ENCODE measurements at regions not wholly inside any gene's neighbourhood (a gene's known extent, or its start where the extent isn't known, plus 50 kb on each side); places are given as distances from the start of the nearest gene placed in this dataset.

GRCh38 chr2:53460347-53460746, 307.3 kb upstream of the CHAC2 start:
- CTCF ChIA-PET = no interaction called here
- no peak for FAIRE-seq
- in situ Hi-C loops (cut with MboI) = no loop called here
- TF ChIP-seq RFX5 (IDR thresholded peaks at IDR 0.05; ENCODE audit: low read depth, low read length) (no peak), PRDM15 (CRISPR knock-in tag; IDR thresholded peaks at IDR 0.05) (no peak)
- no peak overlapping the region for H3K9ac ChIP-seq (ENCODE audit: control insufficient read depth, insufficient read depth, low read length)
- no TSS peak for BruUV-seq (replicated peaks)
- no peak for DNase-seq (ENCODE audit: low read depth, low spot score)
- SMC1A ChIA-PET (ENCODE audit: uncharacterized antibody, unreplicated experiment) = interaction anchor here (1.2 kb wide), 1 partner anchor 8 kb away, joined by 3 read pairs; no protein-coding TSS in a partner anchor
- H3K36me3 ChIP-seq (ENCODE audit: control insufficient read depth in 2 of 2, insufficient read depth in 2 of 2, low read length in 1 of 2) = no peaks in the 10 kb centered on the region
- H3K4me1 ChIP-seq (ENCODE audit: control insufficient read depth, insufficient read depth, low read length) = no peaks in the 10 kb centered on the region
- no peaks in the 10 kb centered on the region for H3K27me3 ChIP-seq (replicated peaks in 1 of 2; ENCODE audit: control insufficient read depth in 2 of 2, insufficient read depth in 2 of 2, low read length in 1 of 2)
- intact Hi-C loops (cut with micrococcal nuclease; ENCODE audit: unreplicated experiment) = no loop called here
- no peaks in the 10 kb centered on the region for H3K9me3 ChIP-seq (replicated peaks; ENCODE audit: control insufficient read depth, insufficient read depth, low read length)
- H3K79me2 ChIP-seq (ENCODE audit: control insufficient read depth, insufficient read depth, low read length) = no peaks in the 10 kb centered on the region
- POLR2A ChIA-PET = no interaction called here
- RAD21 ChIA-PET (ENCODE audit: unreplicated experiment) = no interaction called here
- H2AFZ ChIP-seq (ENCODE audit: control insufficient read depth, low read depth, low read length) = no peak overlapping the region
- H4K20me1 ChIP-seq (ENCODE audit: control insufficient read depth, insufficient read depth) = no peaks in the 10 kb centered on the region
- no peak overlapping the region for H3K4me2 ChIP-seq (ENCODE audit: control insufficient read depth, insufficient read depth)
- ATAC-seq = no peak
- H3K27ac ChIP-seq (ENCODE audit: control insufficient read depth, insufficient read depth) = no peak overlapping the region
- H3K4me3 ChIP-seq = no peak overlapping the region
- 25% methylated on average over 1 of the region's 1 CpG for WGBS (ENCODE audit: insufficient coverage, insufficient replicate concordance, low lambda C conversion rate, missing lambda C conversion rate)

- no peaks in the 10 kb centered on the region for H3K27me3 ChIP-seq (replicated peaks in 1 of 2; ENCODE audit: control insufficient read depth in 2 of 2, insufficient read depth in 2 of 2, low read length in 1 of 2)
- no peaks in the 10 kb centered on the region for H3K36me3 ChIP-seq (ENCODE audit: control insufficient read depth in 2 of 2, insufficient read depth in 2 of 2, low read length in 1 of 2)
- ChIA-PET SMC1A (ENCODE audit: uncharacterized antibody, unreplicated experiment) (no interaction called here), POLR2A (no interaction called here), RAD21 (ENCODE audit: unreplicated experiment) (no interaction called here), CTCF (no interaction called here)
- H3K79me2 ChIP-seq (ENCODE audit: control insufficient read depth, insufficient read depth, low read length) = no peaks in the 10 kb centered on the region
- ATAC-seq (no peak), DNase-seq (ENCODE audit: low read depth, low spot score) (no peak), FAIRE-seq (no peak)
- no TSS peak for BruUV-seq (replicated peaks)
- no peak overlapping the region for H3K4me2 ChIP-seq (ENCODE audit: control insufficient read depth, insufficient read depth)
- no peak overlapping the region for H2AFZ ChIP-seq (ENCODE audit: control insufficient read depth, low read depth, low read length)
- no peaks in the 10 kb centered on the region for H3K4me1 ChIP-seq (ENCODE audit: control insufficient read depth, insufficient read depth, low read length)
- intact Hi-C loops (cut with micrococcal nuclease; ENCODE audit: unreplicated experiment) (no loop called here), in situ Hi-C loops (cut with MboI) (no loop called here)
- no peak overlapping the region for H3K27ac ChIP-seq (ENCODE audit: control insufficient read depth, insufficient read depth)
- no peak overlapping the region for H3K9ac ChIP-seq (ENCODE audit: control insufficient read depth, insufficient read depth, low read length)
- H3K9me3 ChIP-seq (replicated peaks; ENCODE audit: control insufficient read depth, insufficient read depth, low read length) = no peaks in the 10 kb centered on the region
- 57% methylated on average over 6 of the region's 6 CpGs for WGBS (ENCODE audit: insufficient coverage, insufficient replicate concordance, low lambda C conversion rate, missing lambda C conversion rate)
- TF ChIP-seq EGR1 (IDR thresholded peaks at IDR 0.05; ENCODE audit: borderline replicate concordance in 1 of 2, low read depth in 2 of 2, low read length in 2 of 2) (no peak), BCL3 (IDR thresholded peaks at IDR 0.05; ENCODE audit: borderline replicate concordance, insufficient read depth, low read depth, low read length, poor library complexity, severe bottlenecking) (no peak), SP1 (IDR thresholded peaks at IDR 0.05; ENCODE audit: low read depth, low read length) (no peak), MTA3 (IDR thresholded peaks at IDR 0.05; ENCODE audit: borderline replicate concordance, low read length) (no peak), IKZF2 (IDR thresholded peaks at IDR 0.05) (no peak), CEBPB (IDR thresholded peaks at IDR 0.05; ENCODE audit: borderline replicate concordance in 1 of 2, low read depth in 2 of 2, low read length in 2 of 2) (no peak)
- no peak overlapping the region for H3K4me3 ChIP-seq
- H4K20me1 ChIP-seq (ENCODE audit: control insufficient read depth, insufficient read depth) = no peaks in the 10 kb centered on the region
These were observed 312.5 kb upstream of the CHAC2 start for GRCh38 chr2:53455094-53455493.
